ENCODE measurements at regions not wholly inside any gene's neighbourhood (a gene's known extent, or its start where the extent isn't known, plus 50 kb on each side); places are given as distances from the start of the nearest gene placed in this dataset.
"Not testable (repeated sequence)": the region's sequence is repeated elsewhere in the genome, so short reads cannot be mapped to it uniquely, and the experiment has no call there.

GRCh38 chr15:75115411-75115913, 86.2 kb upstream of the C15orf39 start:
- H3K27ac ChIP-seq (ENCODE audit: insufficient read depth, low read depth, low read length); H3K9me3 ChIP-seq (replicated peaks; ENCODE audit: control insufficient read depth, insufficient read depth, low read length); BruUV-seq (replicated peaks); FAIRE-seq; H3K4me1 ChIP-seq (ENCODE audit: control insufficient read depth, extremely low read depth, insufficient read depth, low read length); DNase-seq (ENCODE audit: low read depth, low spot score); H3K36me3 ChIP-seq (ENCODE audit: control insufficient read depth in 2 of 2, extremely low read depth in 1 of 2, insufficient read depth in 2 of 2, low read length in 2 of 2); H3K79me2 ChIP-seq (ENCODE audit: control insufficient read depth, insufficient read depth, low read length); POLR2A ChIA-PET; H3K9ac ChIP-seq (replicated peaks; ENCODE audit: extremely low read depth, insufficient read depth, low read length); H3K9me1 ChIP-seq (replicated peaks; ENCODE audit: control insufficient read depth, extremely low read depth, insufficient read depth, low read length); H3K27me3 ChIP-seq (ENCODE audit: control insufficient read depth in 2 of 2, insufficient read depth in 2 of 2, low read length in 2 of 2); H3K4me3 ChIP-seq (replicated peaks in 1 of 3; ENCODE audit: insufficient read depth in 1 of 3, low read depth in 1 of 3, low read length in 3 of 3); dilution Hi-C loops (cut with MboI; ENCODE audit: extremely low pct_ligation_motif_present, low sequenced_read_pairs); H2AFZ ChIP-seq (ENCODE audit: low read depth, low read length); H3K4me2 ChIP-seq (ENCODE audit: insufficient read depth, low read length); intact Hi-C loops (cut with micrococcal nuclease); H4K20me1 ChIP-seq (replicated peaks; ENCODE audit: control insufficient read depth, extremely low read depth, insufficient read depth, low read length): not testable (repeated sequence)
- CTCF ChIA-PET: interaction anchor here (0.8 to 1.5 kb wide), 5 partner anchors 9 to 86 kb away, joined by 3 to 6 read pairs (median 4); partner anchors contain the start of gene C15orf39

DNA sequence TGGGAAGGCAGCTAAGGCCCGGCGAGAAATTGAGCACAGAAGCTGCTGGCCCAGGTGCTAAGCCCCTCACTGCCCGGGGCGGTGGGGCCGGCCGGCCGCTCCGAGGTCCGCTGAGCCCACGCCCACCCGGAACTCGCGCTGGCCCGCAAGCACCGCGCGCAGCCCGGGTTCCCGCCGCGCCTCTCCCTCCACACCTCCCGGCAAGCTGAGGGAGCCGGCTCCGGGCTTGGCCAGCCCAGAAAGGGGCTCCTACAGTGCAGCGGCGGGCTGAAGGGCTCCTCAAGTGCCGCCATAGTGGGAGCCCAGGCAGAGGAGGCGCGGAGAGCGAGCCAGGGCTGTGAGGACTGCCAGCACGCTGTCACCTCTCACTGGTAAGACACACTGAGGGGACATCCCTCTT, 85.5 kb upstream of the C15orf39 start:
- H3K4me2 ChIP-seq (ENCODE audit: insufficient read depth, low read length); H3K36me3 ChIP-seq (ENCODE audit: control insufficient read depth in 2 of 2, extremely low read depth in 1 of 2, insufficient read depth in 2 of 2, low read length in 2 of 2); POLR2A ChIA-PET; H3K4me1 ChIP-seq (ENCODE audit: control insufficient read depth, extremely low read depth, insufficient read depth, low read length); FAIRE-seq; H4K20me1 ChIP-seq (replicated peaks; ENCODE audit: control insufficient read depth, extremely low read depth, insufficient read depth, low read length); dilution Hi-C loops (cut with MboI; ENCODE audit: extremely low pct_ligation_motif_present, low sequenced_read_pairs); H3K27me3 ChIP-seq (ENCODE audit: control insufficient read depth in 2 of 2, insufficient read depth in 2 of 2, low read length in 2 of 2); H3K9me1 ChIP-seq (replicated peaks; ENCODE audit: control insufficient read depth, extremely low read depth, insufficient read depth, low read length); H3K79me2 ChIP-seq (ENCODE audit: control insufficient read depth, insufficient read depth, low read length); H2AFZ ChIP-seq (ENCODE audit: low read depth, low read length); DNase-seq (ENCODE audit: low read depth, low spot score); H3K4me3 ChIP-seq (replicated peaks in 1 of 3; ENCODE audit: insufficient read depth in 1 of 3, low read depth in 1 of 3, low read length in 3 of 3); H3K9me3 ChIP-seq (replicated peaks; ENCODE audit: control insufficient read depth, insufficient read depth, low read length); H3K9ac ChIP-seq (replicated peaks; ENCODE audit: extremely low read depth, insufficient read depth, low read length); H3K27ac ChIP-seq (ENCODE audit: insufficient read depth, low read depth, low read length); BruUV-seq (replicated peaks); intact Hi-C loops (cut with micrococcal nuclease): not testable (repeated sequence)
- CTCF ChIA-PET: interaction anchor here (0.5 to 1.5 kb wide), 5 partner anchors 9 to 87 kb away, joined by 3 to 6 read pairs (median 4); no protein-coding TSS in a partner anchor

- Histone ChIP-seq H3K9me1 (replicated peaks; ENCODE audit: control insufficient read depth, extremely low read depth, insufficient read depth, low read length) (no peaks in the 10 kb centered on the region), H3K4me3 (replicated peaks in 1 of 3; ENCODE audit: insufficient read depth in 1 of 3, low read depth in 1 of 3, low read length in 3 of 3) (no peak overlapping the region), H2AFZ (ENCODE audit: low read depth, low read length) (no peak overlapping the region), H4K20me1 (replicated peaks; ENCODE audit: control insufficient read depth, extremely low read depth, insufficient read depth, low read length) (no peaks in the 10 kb centered on the region), H3K9ac (replicated peaks; ENCODE audit: extremely low read depth, insufficient read depth, low read length) (no peak overlapping the region), H3K79me2 (ENCODE audit: control insufficient read depth, insufficient read depth, low read length) (no peaks in the 10 kb centered on the region), H3K36me3 (ENCODE audit: control insufficient read depth in 2 of 2, extremely low read depth in 1 of 2, insufficient read depth in 2 of 2, low read length in 2 of 2) (no peaks in the 10 kb centered on the region), H3K27ac (ENCODE audit: insufficient read depth, low read depth, low read length) (no peak overlapping the region), H3K27me3 (ENCODE audit: control insufficient read depth in 2 of 2, insufficient read depth in 2 of 2, low read length in 2 of 2) (no peaks in the 10 kb centered on the region), H3K9me3 (replicated peaks; ENCODE audit: control insufficient read depth, insufficient read depth, low read length) (no peaks in the 10 kb centered on the region), H3K4me1 (ENCODE audit: control insufficient read depth, extremely low read depth, insufficient read depth, low read length) (no peaks in the 10 kb centered on the region), H3K4me2 (ENCODE audit: insufficient read depth, low read length) (no peak overlapping the region)
- intact Hi-C loops (cut with micrococcal nuclease): no loop called here
- no peak for DNase-seq (ENCODE audit: low read depth, low spot score)
- no peak for FAIRE-seq
- dilution Hi-C loops (cut with MboI; ENCODE audit: extremely low pct_ligation_motif_present, low sequenced_read_pairs): no loop called here
- BruUV-seq (replicated peaks): no TSS peak
- CTCF ChIA-PET: no interaction called here
- POLR2A ChIA-PET: no interaction called here
- TF ChIP-seq JUN (IDR thresholded peaks at IDR 0.05; ENCODE audit: borderline replicate concordance, insufficient read depth, insufficient read length, low read depth): no peak
- TF ChIP-seq POLR2A (IDR thresholded peaks at IDR 0.05; ENCODE audit: low read depth, low read length): no peak
- no peak for TF ChIP-seq GATA2 (IDR thresholded peaks at IDR 0.05; ENCODE audit: insufficient read depth, insufficient read length, low read depth, low read length)
- no peak for TF ChIP-seq MYC (IDR thresholded peaks at IDR 0.05; ENCODE audit: low read depth, low read length)
- TF ChIP-seq, protein P1, sequence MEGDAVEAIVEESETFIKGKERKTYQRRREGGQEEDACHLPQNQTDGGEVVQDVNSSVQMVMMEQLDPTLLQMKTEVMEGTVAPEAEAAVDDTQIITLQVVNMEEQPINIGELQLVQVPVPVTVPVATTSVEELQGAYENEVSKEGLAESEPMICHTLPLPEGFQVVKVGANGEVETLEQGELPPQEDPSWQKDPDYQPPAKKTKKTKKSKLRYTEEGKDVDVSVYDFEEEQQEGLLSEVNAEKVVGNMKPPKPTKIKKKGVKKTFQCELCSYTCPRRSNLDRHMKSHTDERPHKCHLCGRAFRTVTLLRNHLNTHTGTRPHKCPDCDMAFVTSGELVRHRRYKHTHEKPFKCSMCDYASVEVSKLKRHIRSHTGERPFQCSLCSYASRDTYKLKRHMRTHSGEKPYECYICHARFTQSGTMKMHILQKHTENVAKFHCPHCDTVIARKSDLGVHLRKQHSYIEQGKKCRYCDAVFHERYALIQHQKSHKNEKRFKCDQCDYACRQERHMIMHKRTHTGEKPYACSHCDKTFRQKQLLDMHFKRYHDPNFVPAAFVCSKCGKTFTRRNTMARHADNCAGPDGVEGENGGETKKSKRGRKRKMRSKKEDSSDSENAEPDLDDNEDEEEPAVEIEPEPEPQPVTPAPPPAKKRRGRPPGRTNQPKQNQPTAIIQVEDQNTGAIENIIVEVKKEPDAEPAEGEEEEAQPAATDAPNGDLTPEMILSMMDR (IDR thresholded peaks at IDR 0.05; ENCODE audit: extremely low read depth in 1 of 2, insufficient read depth in 1 of 2, low read depth in 1 of 2, low read length in 2 of 2): no peak
Measured at GRCh38 chr15:75117993-75118392, 83.7 kb upstream of the C15orf39 start.

All from endothelial cell of umbilical vein (primary cell).